ENCODE measurements at regions not wholly inside any gene's neighbourhood (a gene's known extent, or its start where the extent isn't known, plus 50 kb on each side); places are given as distances from the start of the nearest gene placed in this dataset.

GRCh38 chr10:78316451-78316931 is 282.8 kb downstream of the RPS24 start:
- H3K9me3 Mint-ChIP-seq (ENCODE audit: unreplicated experiment), result no peaks in the 10 kb centered on the region
- no peaks in the 10 kb centered on the region for H3K4me1 Mint-ChIP-seq (ENCODE audit: unreplicated experiment)
- no peak overlapping the region for H3K27ac Mint-ChIP-seq (ENCODE audit: unreplicated experiment)
- peaks cover 37% of the 10 kb centered on the region for H3K27me3 Mint-ChIP-seq (ENCODE audit: unreplicated experiment)
- DNase-seq (ENCODE audit: extremely low spot score, unreplicated experiment), result peak; percentile 32
- TF ChIP-seq, protein P1, sequence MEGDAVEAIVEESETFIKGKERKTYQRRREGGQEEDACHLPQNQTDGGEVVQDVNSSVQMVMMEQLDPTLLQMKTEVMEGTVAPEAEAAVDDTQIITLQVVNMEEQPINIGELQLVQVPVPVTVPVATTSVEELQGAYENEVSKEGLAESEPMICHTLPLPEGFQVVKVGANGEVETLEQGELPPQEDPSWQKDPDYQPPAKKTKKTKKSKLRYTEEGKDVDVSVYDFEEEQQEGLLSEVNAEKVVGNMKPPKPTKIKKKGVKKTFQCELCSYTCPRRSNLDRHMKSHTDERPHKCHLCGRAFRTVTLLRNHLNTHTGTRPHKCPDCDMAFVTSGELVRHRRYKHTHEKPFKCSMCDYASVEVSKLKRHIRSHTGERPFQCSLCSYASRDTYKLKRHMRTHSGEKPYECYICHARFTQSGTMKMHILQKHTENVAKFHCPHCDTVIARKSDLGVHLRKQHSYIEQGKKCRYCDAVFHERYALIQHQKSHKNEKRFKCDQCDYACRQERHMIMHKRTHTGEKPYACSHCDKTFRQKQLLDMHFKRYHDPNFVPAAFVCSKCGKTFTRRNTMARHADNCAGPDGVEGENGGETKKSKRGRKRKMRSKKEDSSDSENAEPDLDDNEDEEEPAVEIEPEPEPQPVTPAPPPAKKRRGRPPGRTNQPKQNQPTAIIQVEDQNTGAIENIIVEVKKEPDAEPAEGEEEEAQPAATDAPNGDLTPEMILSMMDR (IDR thresholded peaks at IDR 0.05), result no peak
- H3K36me3 Mint-ChIP-seq (ENCODE audit: unreplicated experiment), result no peaks in the 10 kb centered on the region
- no peak overlapping the region for H3K4me3 Mint-ChIP-seq (ENCODE audit: unreplicated experiment)

- TF ChIP-seq, protein P1 (IDR thresholded peaks at IDR 0.05), result no peak
- H3K9me3 Mint-ChIP-seq (ENCODE audit: unreplicated experiment), result peaks cover 3% of the 10 kb centered on the region
- no peaks in the 10 kb centered on the region for H3K4me1 Mint-ChIP-seq (ENCODE audit: unreplicated experiment)
- peaks cover 41% of the 10 kb centered on the region for H3K27me3 Mint-ChIP-seq (ENCODE audit: unreplicated experiment)
- H3K4me3 Mint-ChIP-seq (ENCODE audit: unreplicated experiment), result no peak overlapping the region
- H3K27ac Mint-ChIP-seq (ENCODE audit: unreplicated experiment), result no peak overlapping the region
- H3K36me3 Mint-ChIP-seq (ENCODE audit: unreplicated experiment), result no peaks in the 10 kb centered on the region
- peak; percentile 21 for DNase-seq (ENCODE audit: extremely low spot score, unreplicated experiment)
Observed at GRCh38 chr10:78318305-78318704, 284.6 kb downstream of the RPS24 start.

DNA sequence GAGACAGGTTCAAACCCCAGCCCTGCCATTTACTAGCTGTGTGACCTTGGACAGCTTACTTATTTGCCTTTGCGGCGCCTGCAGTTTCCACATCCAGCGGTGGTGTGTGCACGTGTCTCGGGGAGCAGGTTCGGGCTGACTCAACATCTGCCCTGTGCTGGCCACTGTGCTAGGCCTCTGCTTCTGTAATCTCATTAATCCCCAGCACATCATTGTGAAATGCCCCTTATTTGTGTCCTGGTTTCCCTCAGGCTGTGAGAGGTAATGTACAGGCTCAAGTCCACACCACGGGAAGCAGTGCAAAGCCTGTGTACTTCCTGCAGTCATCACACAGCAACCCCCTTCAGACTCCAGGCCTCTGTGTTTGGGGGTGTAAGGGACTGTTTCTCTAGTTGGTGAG is 285.7 kb downstream of the RPS24 start:
- no peak overlapping the region for H3K4me3 Mint-ChIP-seq (ENCODE audit: unreplicated experiment)

GRCh38 chr10:78319841-78320240 is 286.2 kb downstream of the RPS24 start:
- H3K4me3 Mint-ChIP-seq (ENCODE audit: unreplicated experiment), result no peak overlapping the region

More for the DNA sequence above, 285.7 kb downstream of the RPS24 start:
- no peak overlapping the region for H3K27ac Mint-ChIP-seq (ENCODE audit: unreplicated experiment)
- TF ChIP-seq, protein P1 (IDR thresholded peaks at IDR 0.05), result no peak
- no peaks in the 10 kb centered on the region for H3K4me1 Mint-ChIP-seq (ENCODE audit: unreplicated experiment)
- H3K9me3 Mint-ChIP-seq (ENCODE audit: unreplicated experiment), result peaks cover 7% of the 10 kb centered on the region
- H3K27me3 Mint-ChIP-seq (ENCODE audit: unreplicated experiment), result peaks cover 43% of the 10 kb centered on the region
- peak; percentile 53 for DNase-seq (ENCODE audit: extremely low spot score, unreplicated experiment)
- no peaks in the 10 kb centered on the region for H3K36me3 Mint-ChIP-seq (ENCODE audit: unreplicated experiment)

DNA sequence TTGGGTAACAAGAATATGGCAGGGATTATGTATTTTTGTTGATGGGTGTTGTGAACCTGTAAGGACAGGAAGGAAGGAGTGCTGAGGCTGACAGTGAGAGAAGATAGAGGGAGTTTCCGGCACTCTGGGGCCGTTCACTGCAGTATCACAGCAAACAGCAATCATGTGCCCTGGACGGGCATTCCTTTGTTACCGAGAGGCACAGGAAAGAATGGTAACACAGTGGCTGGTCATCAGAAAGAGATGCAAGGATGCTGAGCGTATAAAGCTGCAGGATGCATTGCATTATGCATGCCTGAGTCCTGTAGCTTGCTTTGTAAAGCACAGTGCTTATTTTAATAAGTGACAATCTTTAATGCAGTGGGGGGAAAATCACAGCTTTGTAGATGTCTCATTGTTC is 286.8 kb downstream of the RPS24 start:
- no peaks in the 10 kb centered on the region for H3K4me1 Mint-ChIP-seq (ENCODE audit: unreplicated experiment)
- peaks cover 47% of the 10 kb centered on the region for H3K27me3 Mint-ChIP-seq (ENCODE audit: unreplicated experiment)
- no peak overlapping the region for H3K4me3 Mint-ChIP-seq (ENCODE audit: unreplicated experiment)
- H3K9me3 Mint-ChIP-seq (ENCODE audit: unreplicated experiment), result peaks cover 11% of the 10 kb centered on the region
- no peaks in the 10 kb centered on the region for H3K36me3 Mint-ChIP-seq (ENCODE audit: unreplicated experiment)
- TF ChIP-seq, protein P1 (IDR thresholded peaks at IDR 0.05), result no peak
- DNase-seq (ENCODE audit: extremely low spot score, unreplicated experiment), result no peak
- no peak overlapping the region for H3K27ac Mint-ChIP-seq (ENCODE audit: unreplicated experiment)

More at GRCh38 chr10:78319841-78320240, 286.2 kb downstream of the RPS24 start:
- H3K27me3 Mint-ChIP-seq (ENCODE audit: unreplicated experiment), result peaks cover 46% of the 10 kb centered on the region
- H3K27ac Mint-ChIP-seq (ENCODE audit: unreplicated experiment), result no peak overlapping the region
- peak; percentile 19 for DNase-seq (ENCODE audit: extremely low spot score, unreplicated experiment)
- TF ChIP-seq, protein P1 (IDR thresholded peaks at IDR 0.05), result no peak
- H3K9me3 Mint-ChIP-seq (ENCODE audit: unreplicated experiment), result peaks cover 7% of the 10 kb centered on the region
- no peaks in the 10 kb centered on the region for H3K36me3 Mint-ChIP-seq (ENCODE audit: unreplicated experiment)
- no peaks in the 10 kb centered on the region for H3K4me1 Mint-ChIP-seq (ENCODE audit: unreplicated experiment)
